HS-27A (cell line): ENCODE measurements at regions not wholly inside any gene's neighbourhood (a gene's known extent, or its start where the extent isn't known, plus 50 kb on each side); places are given as distances from the start of the nearest gene placed in this dataset.

Source experiments
- DNase-seq: peaks from one replicate; pipeline ENCODE4 v3.0.0-alpha.2; 2012; ENCODE audit warnings: low read depth, missing footprints

- no peak for DNase-seq
These were observed 510.2 kb downstream of the SPATA31D1 start for GRCh38 chr9:82498541-82499317.

- DNase-seq: no peak
These were observed 510.8 kb downstream of the SPATA31D1 start for GRCh38 chr9:82499337-82499736.

- DNase-seq: no peak
These were observed 516.0 kb downstream of the SPATA31D1 start for GRCh38 chr9:82504620-82505019.

- no peak for DNase-seq
These were observed 523.1 kb downstream of the SPATA31D1 start for GRCh38 chr9:82511626-82512025.

- no peak for DNase-seq
These were observed 524.2 kb downstream of the SPATA31D1 start for GRCh38 chr9:82512728-82513127.

GRCh38 chr9:82513242-82513751, 524.7 kb downstream of the SPATA31D1 start:
- DNase-seq: no peak

GRCh38 chr9:82513976-82514735, 525.6 kb downstream of the SPATA31D1 start:
- no peak for DNase-seq

GRCh38 chr9:82518868-82519267, 530.3 kb downstream of the SPATA31D1 start:
- DNase-seq: no peak

- DNase-seq: no peak
These were observed 530.8 kb downstream of the SPATA31D1 start for GRCh38 chr9:82519332-82519731.

- no peak for DNase-seq
These were observed 535.8 kb downstream of the SPATA31D1 start for GRCh38 chr9:82524407-82524806.

- DNase-seq: no peak
These were observed 536.4 kb downstream of the RASEF start for GRCh38 chr9:82526577-82526976.

- DNase-seq: no peak
These were observed 531.1 kb downstream of the RASEF start for GRCh38 chr9:82531795-82532194.

GRCh38 chr9:82532504-82533180, 530.3 kb downstream of the RASEF start:
- DNase-seq: no peak

GRCh38 chr9:82535432-82535998, 527.4 kb downstream of the RASEF start:
- no peak for DNase-seq

- no peak for DNase-seq
These were observed 524.3 kb downstream of the RASEF start for GRCh38 chr9:82538634-82539033.

GRCh38 chr9:82539146-82539545, 523.8 kb downstream of the RASEF start:
- no peak for DNase-seq

- DNase-seq: no peak
These were observed 522.9 kb downstream of the RASEF start for GRCh38 chr9:82539856-82540579.

GRCh38 chr9:82543726-82544125, 519.2 kb downstream of the RASEF start:
- DNase-seq: no peak

- no peak for DNase-seq
These were observed 516.8 kb downstream of the RASEF start for GRCh38 chr9:82546136-82546535.

- no peak for DNase-seq
These were observed 514.9 kb downstream of the RASEF start for GRCh38 chr9:82547995-82548394.

- DNase-seq: no peak
These were observed 513.6 kb downstream of the RASEF start for GRCh38 chr9:82549174-82549821.
